GM12878 (cell line): ENCODE measurements at regions not wholly inside any gene's neighbourhood (a gene's known extent, or its start where the extent isn't known, plus 50 kb on each side); places are given as distances from the start of the nearest gene placed in this dataset.
"Not testable (repeated sequence)": the region's sequence is repeated elsewhere in the genome, so short reads cannot be mapped to it uniquely, and the experiment has no call there.

ENCODE experiments used
- ATAC-seq: fragments of 200-7000 bp; cut with Tn5 transposase; 3 replicates; pipeline ENCODE4 v1.9.1; 2020; ENCODE audit warnings: mild to moderate bottlenecking, moderate library complexity
- BruUV-seq: library from RNA; stranded (reverse); fragments of 400-500 nt; replicated peaks from 2 replicates; lab custom pipeline; 2021; lab: Mats Ljungman, UMichigan
- CTCF ChIA-PET: fragments of 300-600 bp; sonication (Branson Sonifier 250); formaldehyde crosslinking; extraction: SDS; loops from one replicate; lab custom pipeline; 2021; ENCODE audit warnings: inconsistent platforms; lab: Yijun Ruan, JAX
- POLR2A ChIA-PET: fragments of 350-600 bp; formaldehyde crosslinking; extraction: SDS; loops from one replicate; lab custom pipeline; 2021; ENCODE audit warnings: inconsistent platforms; lab: Charles Lee
- RAD21 ChIA-PET: fragments of 300-600 bp; sonication (Branson Sonifier 250); formaldehyde crosslinking; loops from one replicate; lab custom pipeline; 2023; ENCODE audit warnings: antibody characterized with exemption; ENCODE audit not compliant: unreplicated experiment; lab: Charles Lee
- SMC1A ChIA-PET: fragments of 300-600 bp; sonication (Branson Sonifier 250); formaldehyde crosslinking; loops from one replicate; lab custom pipeline; 2023; ENCODE audit not compliant: unreplicated experiment, uncharacterized antibody; lab: Charles Lee
- DNase-seq: peaks from one replicate; pipeline ENCODE4 v3.0.0-alpha.2; 2011; ENCODE audit warnings: low read depth, low spot score
- FAIRE-seq: peaks from 3 replicates; lab custom pipeline; 2011; peaks lifted over from hg19 to GRCh38; lab: Jason Lieb, UNC
- H2AFZ ChIP-seq: 2 replicates; pipeline ENCODE4 v1.6.0; 2011; ENCODE audit warnings: low read depth, low read length, control low read depth; ENCODE audit not compliant: control insufficient read depth
- H3K27ac ChIP-seq: 2 replicates; pipeline ENCODE4 v1.5.1; 2011; ENCODE audit warnings: control low read depth; ENCODE audit not compliant: control insufficient read depth, insufficient read depth
- H3K27me3 ChIP-seq, 2 experiments: replicated peaks in 1 of 2; 2 replicates each; pipeline versions ENCODE4 v1.6.0 to v1.6.1; 2011; ENCODE audit warnings: low read length in 1 of 2; ENCODE audit not compliant: control insufficient read depth in 2 of 2, insufficient read depth in 2 of 2
- H3K36me3 ChIP-seq, 2 experiments: 2 replicates each; pipeline ENCODE4 v1.5.1; 2011; ENCODE audit warnings: low read length in 1 of 2; ENCODE audit not compliant: control insufficient read depth in 2 of 2, insufficient read depth in 2 of 2
- H3K4me1 ChIP-seq: 2 replicates; pipeline ENCODE4 v1.6.1; 2011; ENCODE audit warnings: mild to moderate bottlenecking, low read length, moderate library complexity, mixed read lengths; ENCODE audit not compliant: control insufficient read depth, insufficient read depth
- H3K4me2 ChIP-seq: 2 replicates; pipeline ENCODE4 v1.6.0; 2011; ENCODE audit warnings: control low read depth; ENCODE audit not compliant: control insufficient read depth, insufficient read depth
- H3K4me3 ChIP-seq: fragments of 200-600 bp; sonication (generic); 2 replicates; pipeline ENCODE4 v1.5.1; 2016
- H3K79me2 ChIP-seq: 2 replicates; pipeline ENCODE4 v1.6.0; 2011; ENCODE audit warnings: low read length; ENCODE audit not compliant: control insufficient read depth, insufficient read depth
- H3K9ac ChIP-seq: 2 replicates; pipeline ENCODE4 v1.8.0; 2011; ENCODE audit warnings: low read length, control low read depth, mixed read lengths; ENCODE audit not compliant: control insufficient read depth, insufficient read depth
- H3K9me3 ChIP-seq: replicated peaks from 3 replicates; pipeline ENCODE4 v1.5.1; 2011; ENCODE audit warnings: mild to moderate bottlenecking, low read length; ENCODE audit not compliant: control insufficient read depth, insufficient read depth
- H4K20me1 ChIP-seq: 2 replicates; pipeline ENCODE4 v1.6.0; 2011; ENCODE audit not compliant: control insufficient read depth, insufficient read depth
- HCFC1 ChIP-seq: fragments of 150-350 bp; IDR thresholded peaks from 2 replicates; pipeline ENCODE4 v1.6.1; 2014; ENCODE audit warnings: low read length
- RCOR1 ChIP-seq: conservative IDR thresholded peaks from 2 replicates; pipeline ENCODE4 v1.6.1; 2012; ENCODE audit warnings: low read depth, low read length, improper control_type of control experiment
- SIX5 ChIP-seq: IDR thresholded peaks from 2 replicates; pipeline ENCODE4 v1.6.1; 2011; ENCODE audit warnings: mild to moderate bottlenecking, low read depth, low read length, moderate library complexity; ENCODE audit not compliant: severe bottlenecking
- TBL1XR1 ChIP-seq: IDR thresholded peaks from 2 replicates; pipeline ENCODE4 v1.6.1; 2012; ENCODE audit warnings: low read depth, low read length, improper control_type of control experiment
- USF2 ChIP-seq: IDR thresholded peaks from 2 replicates; pipeline ENCODE4 v1.6.1; 2011; ENCODE audit warnings: low read depth, low read length, improper control_type of control experiment, borderline replicate concordance
- WRNIP1 ChIP-seq: IDR thresholded peaks from 2 replicates; pipeline ENCODE4 v1.6.1; 2011; ENCODE audit warnings: low read depth, low read length, improper control_type of control experiment, borderline replicate concordance
- ZNF274 ChIP-seq: IDR thresholded peaks from one replicate; pipeline ENCODE4 v1.8.0; 2011; ENCODE audit not compliant: insufficient read length, insufficient read depth
- WGBS: methylation state at CpG from one replicate; pipeline ENCODE4 v1.1.6; 2016; ENCODE audit warnings: low lambda C conversion rate; ENCODE audit not compliant: insufficient replicate concordance, insufficient coverage; ENCODE audit errors: missing lambda C conversion rate; 5-methylcytosine and 5-hydroxymethylcytosine counted together
- in situ Hi-C: fragments of 300-500 bp; cut with MboI; formaldehyde crosslinking; loops from 9 replicates; pipeline ENCODE4 v1.14.3; 2018; ENCODE audit warnings: mixed read lengths
- intact Hi-C: fragments of 100-400 bp; cut with micrococcal nuclease; formaldehyde crosslinking; loops from one replicate; pipeline ENCODE4 v1.14.2; 2022; ENCODE audit not compliant: unreplicated experiment

GRCh38 chr7:93707249-93707648, 132.7 kb upstream of the CALCR start:
- H3K27me3 ChIP-seq, result no peaks in the 10 kb centered on the region; a peak in 1 of 4 replicates
- TF ChIP-seq RCOR1 (no peak), ZNF274 (no peak), USF2 (no peak), TBL1XR1 (no peak), HCFC1 (no peak), SIX5 (no peak), WRNIP1 (no peak)
- TF ChIP-seq, all 136 proteins: peak for 0
- in situ Hi-C loops (no loop called here), intact Hi-C loops (no loop called here)
- no peak overlapping the region for H3K4me2 ChIP-seq
- no peak overlapping the region for H3K27ac ChIP-seq
- H3K4me1 ChIP-seq, result no peaks in the 10 kb centered on the region
- H3K9ac ChIP-seq, result no peak overlapping the region
- H3K4me3 ChIP-seq, result no peak overlapping the region
- no peaks in the 10 kb centered on the region for H4K20me1 ChIP-seq
- no peaks in the 10 kb centered on the region for H3K36me3 ChIP-seq
- H2AFZ ChIP-seq, result no peak overlapping the region
- BruUV-seq, result no TSS peak
- DNase-seq, result no peak
- ChIA-PET POLR2A (no interaction called here), CTCF (no interaction called here), SMC1A (no interaction called here), RAD21 (no interaction called here)
- no peaks in the 10 kb centered on the region for H3K9me3 ChIP-seq
- FAIRE-seq, result no peak
- no peaks in the 10 kb centered on the region for H3K79me2 ChIP-seq
- no peak for ATAC-seq

- POLR2A ChIA-PET, H3K27me3 ChIP-seq, intact Hi-C loops, H3K4me3 ChIP-seq, H3K4me2 ChIP-seq, FAIRE-seq, DNase-seq, H3K4me1 ChIP-seq, H3K9me3 ChIP-seq, H3K79me2 ChIP-seq, H3K9ac ChIP-seq, RAD21 ChIA-PET, H2AFZ ChIP-seq, ATAC-seq, SMC1A ChIA-PET, in situ Hi-C loops, H3K27ac ChIP-seq, BruUV-seq, H3K36me3 ChIP-seq, H4K20me1 ChIP-seq: not testable (repeated sequence)
- CTCF ChIA-PET, result interaction anchor here (1.4 kb wide), 1 partner anchor 10 kb away, joined by 3 read pairs; no protein-coding TSS in a partner anchor
- WGBS, result 44% methylated on average over 4 of the region's 4 CpGs
Measured at GRCh38 chr7:93706162-93706561, 131.6 kb upstream of the CALCR start.
